HCT116 (cell line): ENCODE measurements at regions not wholly inside any gene's neighbourhood (a gene's known extent, or its start where the extent isn't known, plus 50 kb on each side); places are given as distances from the start of the nearest gene placed in this dataset.

Source experiments
- ATAC-seq: fragments of 200-7000 bp; cut with Tn5 transposase; 2 replicates; pipeline ENCODE4 v1.9.1; 2020; ENCODE audit warnings: mild to moderate bottlenecking, moderate library complexity
- BruUV-seq: library from RNA; stranded (reverse); fragments of 400-500 nt; replicated peaks from 2 replicates; lab custom pipeline; 2021; lab: Mats Ljungman, UMichigan
- CTCF ChIA-PET: fragments of 300-600 bp; sonication (Branson Sonifier 250); formaldehyde crosslinking; loops from one replicate; lab custom pipeline; 2021; ENCODE audit warnings: antibody characterized with exemption; lab: Charles Lee
- POLR2A ChIA-PET: fragments of 300-600, 350-600 bp; sonication (Branson Sonifier 250); formaldehyde crosslinking; loops from one replicate; lab custom pipeline; 2021; ENCODE audit warnings: antibody characterized with exemption; lab: Charles Lee
- RAD21 ChIA-PET, 2 experiments: fragments of 300-600 bp; sonication (Branson Sonifier 250); formaldehyde crosslinking; loops; one replicate each; lab custom pipeline; 2023; ENCODE audit warnings: low total read pairs in 2 of 2; ENCODE audit not compliant: uncharacterized antibody in 2 of 2, unreplicated experiment in 2 of 2, low non-redundant PET in 1 of 2; lab: Charles Lee
- DNase-seq: peaks from one replicate; pipeline ENCODE4 v3.0.0-alpha.2; 2010; ENCODE audit warnings: low read depth, low spot score
- H2AFZ ChIP-seq: fragments of 200-600 bp; shearing (Covaris generic), sonication (generic); 2 replicates; pipeline ENCODE4 v1.6.1; 2017; ENCODE audit warnings: low read depth, mixed run types, mixed read lengths, antibody characterized with exemption, low read length; ENCODE audit not compliant: poor library complexity, severe bottlenecking
- H3K27ac ChIP-seq: 2 replicates; pipeline ENCODE4 v1.5.1; 2012; ENCODE audit warnings: low read depth, low read length
- H3K27me3 ChIP-seq: fragments of 200-600 bp; sonication (generic); 2 replicates; pipeline ENCODE4 v1.6.1; 2016; ENCODE audit warnings: mixed run types, low read length, mixed read lengths; ENCODE audit not compliant: insufficient read depth
- H3K36me3 ChIP-seq, 2 experiments: fragments of 200-500 bp in 1 of 2; fragments of 200-600 bp in 1 of 2; sonication (Bioruptor generic) in 1 of 2; sonication (generic) in 1 of 2; 2 replicates each; pipeline versions ENCODE4 v1.5.1 to v1.6.1; 2014 to 2016; ENCODE audit warnings: low read length in 2 of 2, inconsistent platforms in 1 of 2, mixed read lengths in 1 of 2, mixed run types in 1 of 2; ENCODE audit not compliant: insufficient read depth in 2 of 2, control insufficient read depth in 1 of 2
- H3K4me1 ChIP-seq, 2 experiments: fragments of 200-600 bp in 1 of 2; sonication (generic) in 1 of 2; 2 replicates each; pipeline versions ENCODE4 v1.5.1 to v1.6.1; 2012 to 2017; ENCODE audit warnings: low read length in 2 of 2, inconsistent platforms in 1 of 2, mild to moderate bottlenecking in 1 of 2, mixed read lengths in 1 of 2, mixed run types in 1 of 2, moderate library complexity in 1 of 2; ENCODE audit not compliant: insufficient read depth in 2 of 2, control insufficient read depth in 1 of 2
- H3K4me2 ChIP-seq: fragments of 200-600 bp; sonication (generic); 2 replicates; pipeline ENCODE4 v1.6.1; 2017; ENCODE audit warnings: mixed run types, low read length, mixed read lengths
- H3K4me3 ChIP-seq, 2 experiments: fragments of 200-600 bp in 1 of 2; sonication (generic) in 1 of 2; replicated peaks in 1 of 2; 2 replicates each; pipeline ENCODE4 v1.5.1; 2011 to 2016; ENCODE audit warnings: low read length in 2 of 2, control low read depth in 1 of 2, low read depth in 1 of 2, mild to moderate bottlenecking in 1 of 2, mixed read lengths in 1 of 2, mixed run types in 1 of 2
- H3K79me2 ChIP-seq: fragments of 200-600 bp; sonication (generic); 2 replicates; pipeline ENCODE4 v1.6.1; 2017; ENCODE audit warnings: mild to moderate bottlenecking, mixed run types, low read length, moderate library complexity, mixed read lengths; ENCODE audit not compliant: insufficient read depth
- H3K9ac ChIP-seq: fragments of 200-600 bp; sonication (generic); 2 replicates; pipeline ENCODE4 v1.6.1; 2016; ENCODE audit warnings: low read length, mixed read lengths
- H3K9me2 ChIP-seq: fragments of 200-600 bp; sonication (generic), shearing (Covaris generic); 2 replicates; pipeline ENCODE4 v1.6.1; 2017; ENCODE audit warnings: mixed run types, mild to moderate bottlenecking, moderate library complexity; ENCODE audit not compliant: insufficient read depth
- H3K9me3 ChIP-seq, 2 experiments: fragments of 200-500 bp in 1 of 2; fragments of 200-600 bp in 1 of 2; sonication (Bioruptor generic) in 1 of 2; sonication (generic) in 1 of 2; 2 replicates each; pipeline ENCODE4 v1.6.1; 2014 to 2017; ENCODE audit warnings: low read length in 2 of 2, mixed read lengths in 2 of 2, inconsistent platforms in 1 of 2, low read depth in 1 of 2, mild to moderate bottlenecking in 1 of 2, mixed run types in 1 of 2, moderate library complexity in 1 of 2; ENCODE audit not compliant: control insufficient read depth in 1 of 2, insufficient read depth in 1 of 2
- H4K20me1 ChIP-seq: fragments of 200-600 bp; sonication (generic), shearing (Covaris generic); 2 replicates; pipeline ENCODE4 v1.6.1; 2017; ENCODE audit warnings: mixed run types, mild to moderate bottlenecking, moderate library complexity; ENCODE audit not compliant: insufficient read depth
- CEBPB ChIP-seq: IDR thresholded peaks from 2 replicates; pipeline ENCODE4 v1.6.1; 2012; ENCODE audit warnings: low read depth
- EGR1 ChIP-seq: IDR thresholded peaks from 2 replicates; pipeline ENCODE4 v1.6.1; 2012; ENCODE audit warnings: low read depth
- ELF1 ChIP-seq: IDR thresholded peaks from 2 replicates; pipeline ENCODE4 v1.6.1; 2012; ENCODE audit warnings: low read depth, borderline replicate concordance
- EZH2 ChIP-seq: fragments of 200-600 bp; sonication (generic); IDR thresholded peaks from 2 replicates; pipeline ENCODE4 v1.6.1; 2017; ENCODE audit warnings: antibody characterized with exemption, mixed run types
- EZH2phosphoT487 ChIP-seq: fragments of 200-600 bp; IDR thresholded peaks from 2 replicates; pipeline ENCODE4 v1.6.1; 2018; ENCODE audit warnings: antibody characterized with exemption, borderline replicate concordance
- FOSL1 ChIP-seq: IDR thresholded peaks from 2 replicates; pipeline ENCODE4 v1.6.1; 2012; ENCODE audit warnings: low read depth
- JUND ChIP-seq: IDR thresholded peaks from 2 replicates; pipeline ENCODE4 v1.6.1; 2012
- POLR2A ChIP-seq: IDR thresholded peaks from 2 replicates; pipeline ENCODE4 v1.7.0; 2011; ENCODE audit warnings: borderline replicate concordance; ENCODE audit not compliant: insufficient read depth, insufficient read length; ENCODE audit errors: extremely low read depth
- POLR2AphosphoS5 ChIP-seq: IDR thresholded peaks from 2 replicates; pipeline ENCODE4 v1.6.1; 2011; ENCODE audit warnings: mild to moderate bottlenecking, low read depth, low read length, moderate library complexity
- RAD21 ChIP-seq: IDR thresholded peaks from 2 replicates; pipeline ENCODE4 v1.6.1; 2012; ENCODE audit warnings: low read depth, mild to moderate bottlenecking
- SIN3A ChIP-seq: IDR thresholded peaks from 2 replicates; pipeline ENCODE4 v1.6.1; 2012; ENCODE audit warnings: low read depth
- SP1 ChIP-seq: IDR thresholded peaks from 2 replicates; pipeline ENCODE4 v1.6.1; 2012; ENCODE audit warnings: low read depth
- SRF ChIP-seq: IDR thresholded peaks from 2 replicates; pipeline ENCODE4 v1.6.1; 2012; ENCODE audit warnings: low read depth
- TCF7L2 ChIP-seq: IDR thresholded peaks from 2 replicates; pipeline ENCODE4 v1.7.0; 2011; ENCODE audit warnings: borderline replicate concordance, inconsistent platforms; ENCODE audit not compliant: insufficient read depth, insufficient read length; ENCODE audit errors: extremely low read depth
- YY1 ChIP-seq: IDR thresholded peaks from 2 replicates; pipeline ENCODE4 v1.6.1; 2011; ENCODE audit warnings: low read length, low read depth, moderate library complexity, mild to moderate bottlenecking; ENCODE audit not compliant: insufficient replicate concordance; ENCODE audit errors: extremely low read depth
- intact Hi-C: fragments of 100-400 bp; cut with micrococcal nuclease; formaldehyde crosslinking; loops from 2 replicates; pipeline ENCODE4 v1.10.0; 2022
- TF ChIP-seq, protein P1 (sequence below): IDR thresholded peaks from 2 replicates; pipeline ENCODE4 v1.6.1; 2012; ENCODE audit warnings: low read depth
- TF ChIP-seq, protein P2 (sequence below): IDR thresholded peaks from 2 replicates; pipeline ENCODE4 v1.6.1; 2012
- TF ChIP-seq, protein P3 (sequence below), 3 experiments: fragments of 200-600 bp in 1 of 3; sonication (generic) in 1 of 3; IDR thresholded peaks in 2 of 3; conservative IDR thresholded peaks in 1 of 3; 2 replicates each; pipeline ENCODE4 v1.5.1; 2012 to 2017; ENCODE audit warnings: low read depth in 2 of 3, low read length in 2 of 3, antibody characterized with exemption in 1 of 3, borderline replicate concordance in 1 of 3, control low read depth in 1 of 3, mild to moderate bottlenecking in 1 of 3, mixed read lengths in 1 of 3, mixed run types in 1 of 3, moderate library complexity in 1 of 3; ENCODE audit not compliant: insufficient read depth in 1 of 3

DNA sequence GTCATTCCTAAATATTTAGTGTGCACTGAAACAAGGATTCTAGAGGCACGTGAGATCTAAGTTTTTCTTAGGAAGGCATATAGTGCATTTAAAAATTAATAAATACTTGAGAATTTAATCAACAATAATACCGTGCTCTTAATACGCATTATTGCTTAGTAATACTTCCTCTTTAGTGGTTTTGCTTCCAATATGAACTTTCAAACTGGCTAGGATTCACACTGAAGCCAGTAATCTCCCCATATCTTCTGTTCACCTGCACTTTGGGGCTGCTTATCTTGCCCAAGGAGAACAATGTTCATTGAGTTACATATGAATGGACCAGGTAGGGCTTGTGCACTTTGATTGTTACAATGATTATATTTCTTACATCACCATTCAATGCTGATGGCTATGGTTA lies 180.5 kb upstream of the RIOK2 start:
- RAD21 ChIA-PET: no interaction called here
- no peaks in the 10 kb centered on the region for H3K27me3 ChIP-seq
- H2AFZ ChIP-seq: no peak overlapping the region
- POLR2A ChIA-PET: no interaction called here
- no peaks in the 10 kb centered on the region for H3K79me2 ChIP-seq
- no peaks in the 10 kb centered on the region for H3K9me3 ChIP-seq
- TF ChIP-seq EGR1 (no peak), POLR2AphosphoS5 (no peak), JUND (no peak), CEBPB (no peak)
- no peak overlapping the region for H3K27ac ChIP-seq
- no peaks in the 10 kb centered on the region for H4K20me1 ChIP-seq
- H3K4me2 ChIP-seq: no peak overlapping the region
- no peaks in the 10 kb centered on the region for H3K36me3 ChIP-seq
- CTCF ChIA-PET: no interaction called here
- intact Hi-C loops: no loop called here
- H3K9ac ChIP-seq: no peak overlapping the region
- BruUV-seq: no TSS peak
- no peaks in the 10 kb centered on the region for H3K4me1 ChIP-seq
- H3K9me2 ChIP-seq: no peaks in the 10 kb centered on the region
- no peak for ATAC-seq
- H3K4me3 ChIP-seq: no peak overlapping the region
- no peak for DNase-seq

DNA sequence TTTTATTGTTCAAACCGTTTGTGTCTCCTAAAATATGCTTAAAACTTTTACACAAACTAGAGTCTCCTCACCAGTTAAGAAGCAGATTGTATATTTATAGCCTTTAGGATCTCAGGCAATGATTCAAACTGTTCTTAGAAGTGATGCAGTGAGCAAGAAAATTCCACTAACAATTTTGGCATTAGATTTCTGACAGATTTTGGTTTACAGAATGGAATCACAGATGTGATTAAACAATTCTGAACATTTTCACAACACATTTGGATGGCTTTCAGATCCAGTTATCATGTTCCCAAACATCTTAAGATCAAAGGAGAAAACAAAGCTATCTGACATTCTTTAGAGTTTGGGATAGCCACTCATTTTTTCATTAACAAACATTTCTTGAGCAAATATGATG lies 181.7 kb upstream of the RIOK2 start:
- Histone ChIP-seq H3K27ac (no peak overlapping the region), H3K9ac (no peak overlapping the region), H4K20me1 (no peaks in the 10 kb centered on the region), H3K4me2 (no peak overlapping the region), H3K36me3 (no peaks in the 10 kb centered on the region), H3K79me2 (no peaks in the 10 kb centered on the region), H2AFZ (no peak overlapping the region), H3K4me1 (no peaks in the 10 kb centered on the region), H3K4me3 (no peak overlapping the region), H3K9me2 (no peaks in the 10 kb centered on the region), H3K9me3 (no peaks in the 10 kb centered on the region), H3K27me3 (no peaks in the 10 kb centered on the region)
- ATAC-seq (no peak), DNase-seq (no peak)
- intact Hi-C loops: no loop called here
- CTCF ChIA-PET: no interaction called here
- POLR2A ChIA-PET: no interaction called here
- BruUV-seq: no TSS peak
- RAD21 ChIA-PET: no interaction called here
- TF ChIP-seq TCF7L2 (no peak), RAD21 (no peak), POLR2AphosphoS5 (no peak), SIN3A (no peak), EGR1 (no peak), POLR2A (no peak), YY1 (no peak), EZH2phosphoT487 (no peak), ELF1 (no peak), FOSL1 (no peak), EZH2 (no peak), SP1 (no peak), SRF (no peak), CEBPB (no peak)
- TF ChIP-seq, protein P1, sequence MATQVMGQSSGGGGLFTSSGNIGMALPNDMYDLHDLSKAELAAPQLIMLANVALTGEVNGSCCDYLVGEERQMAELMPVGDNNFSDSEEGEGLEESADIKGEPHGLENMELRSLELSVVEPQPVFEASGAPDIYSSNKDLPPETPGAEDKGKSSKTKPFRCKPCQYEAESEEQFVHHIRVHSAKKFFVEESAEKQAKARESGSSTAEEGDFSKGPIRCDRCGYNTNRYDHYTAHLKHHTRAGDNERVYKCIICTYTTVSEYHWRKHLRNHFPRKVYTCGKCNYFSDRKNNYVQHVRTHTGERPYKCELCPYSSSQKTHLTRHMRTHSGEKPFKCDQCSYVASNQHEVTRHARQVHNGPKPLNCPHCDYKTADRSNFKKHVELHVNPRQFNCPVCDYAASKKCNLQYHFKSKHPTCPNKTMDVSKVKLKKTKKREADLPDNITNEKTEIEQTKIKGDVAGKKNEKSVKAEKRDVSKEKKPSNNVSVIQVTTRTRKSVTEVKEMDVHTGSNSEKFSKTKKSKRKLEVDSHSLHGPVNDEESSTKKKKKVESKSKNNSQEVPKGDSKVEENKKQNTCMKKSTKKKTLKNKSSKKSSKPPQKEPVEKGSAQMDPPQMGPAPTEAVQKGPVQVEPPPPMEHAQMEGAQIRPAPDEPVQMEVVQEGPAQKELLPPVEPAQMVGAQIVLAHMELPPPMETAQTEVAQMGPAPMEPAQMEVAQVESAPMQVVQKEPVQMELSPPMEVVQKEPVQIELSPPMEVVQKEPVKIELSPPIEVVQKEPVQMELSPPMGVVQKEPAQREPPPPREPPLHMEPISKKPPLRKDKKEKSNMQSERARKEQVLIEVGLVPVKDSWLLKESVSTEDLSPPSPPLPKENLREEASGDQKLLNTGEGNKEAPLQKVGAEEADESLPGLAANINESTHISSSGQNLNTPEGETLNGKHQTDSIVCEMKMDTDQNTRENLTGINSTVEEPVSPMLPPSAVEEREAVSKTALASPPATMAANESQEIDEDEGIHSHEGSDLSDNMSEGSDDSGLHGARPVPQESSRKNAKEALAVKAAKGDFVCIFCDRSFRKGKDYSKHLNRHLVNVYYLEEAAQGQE: no peak
- TF ChIP-seq, protein P2, sequence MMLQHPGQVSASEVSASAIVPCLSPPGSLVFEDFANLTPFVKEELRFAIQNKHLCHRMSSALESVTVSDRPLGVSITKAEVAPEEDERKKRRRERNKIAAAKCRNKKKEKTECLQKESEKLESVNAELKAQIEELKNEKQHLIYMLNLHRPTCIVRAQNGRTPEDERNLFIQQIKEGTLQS: no peak
- TF ChIP-seq, protein P3, sequence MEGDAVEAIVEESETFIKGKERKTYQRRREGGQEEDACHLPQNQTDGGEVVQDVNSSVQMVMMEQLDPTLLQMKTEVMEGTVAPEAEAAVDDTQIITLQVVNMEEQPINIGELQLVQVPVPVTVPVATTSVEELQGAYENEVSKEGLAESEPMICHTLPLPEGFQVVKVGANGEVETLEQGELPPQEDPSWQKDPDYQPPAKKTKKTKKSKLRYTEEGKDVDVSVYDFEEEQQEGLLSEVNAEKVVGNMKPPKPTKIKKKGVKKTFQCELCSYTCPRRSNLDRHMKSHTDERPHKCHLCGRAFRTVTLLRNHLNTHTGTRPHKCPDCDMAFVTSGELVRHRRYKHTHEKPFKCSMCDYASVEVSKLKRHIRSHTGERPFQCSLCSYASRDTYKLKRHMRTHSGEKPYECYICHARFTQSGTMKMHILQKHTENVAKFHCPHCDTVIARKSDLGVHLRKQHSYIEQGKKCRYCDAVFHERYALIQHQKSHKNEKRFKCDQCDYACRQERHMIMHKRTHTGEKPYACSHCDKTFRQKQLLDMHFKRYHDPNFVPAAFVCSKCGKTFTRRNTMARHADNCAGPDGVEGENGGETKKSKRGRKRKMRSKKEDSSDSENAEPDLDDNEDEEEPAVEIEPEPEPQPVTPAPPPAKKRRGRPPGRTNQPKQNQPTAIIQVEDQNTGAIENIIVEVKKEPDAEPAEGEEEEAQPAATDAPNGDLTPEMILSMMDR (IDR thresholded peaks at IDR 0.05 in 2 of 3, conservative IDR thresholded peaks at IDR 0.05 in 1 of 3; ENCODE audit: borderline replicate concordance in 1 of 3, insufficient read depth in 1 of 3, low read depth in 2 of 3, low read length in 2 of 3): no peak
